ENCODE measurements at regions not wholly inside any gene's neighbourhood (a gene's known extent, or its start where the extent isn't known, plus 50 kb on each side); places are given as distances from the start of the nearest gene placed in this dataset.

DNA sequence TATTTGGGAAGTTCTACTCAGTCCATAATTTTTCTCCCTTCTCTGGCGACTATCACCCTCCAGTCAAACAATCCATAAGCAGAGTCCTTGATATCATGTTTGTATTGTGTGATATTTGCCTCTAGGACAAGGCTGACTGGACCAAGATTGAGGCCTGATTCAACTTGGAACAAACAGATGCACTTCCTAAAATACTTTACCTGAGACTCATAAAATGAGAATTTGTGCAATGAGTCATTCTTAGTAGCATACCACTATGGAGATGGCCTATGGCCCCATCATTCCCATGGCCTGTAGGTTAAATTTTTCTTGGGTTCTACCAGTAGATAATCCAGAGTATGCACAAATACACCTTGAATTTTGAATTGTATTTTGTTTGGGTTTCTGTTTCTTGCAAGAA is 74.2 kb upstream of the DMD start:
- FAIRE-seq (no peak), DNase-seq (ENCODE audit: extremely low read depth in 1 of 4, low spot score in 3 of 4) (no peak), ATAC-seq (no peak)
- H4K20me1 ChIP-seq (replicated peaks; ENCODE audit: control insufficient read depth, insufficient read depth, low read length), result no peaks in the 10 kb centered on the region
- H2AFZ ChIP-seq (ENCODE audit: low read depth, low read length), result no peak overlapping the region
- H3K79me2 ChIP-seq (ENCODE audit: control insufficient read depth, insufficient read depth, low read length), result no peaks in the 10 kb centered on the region
- H3K27ac ChIP-seq (ENCODE audit: extremely low read depth, low read depth, low read length), result no peak overlapping the region
- POLR2A ChIA-PET, result no interaction called here
- in situ Hi-C loops (cut with MboI), result no loop called here
- CTCF ChIA-PET (ENCODE audit: low intra/inter-chr PET ratio), result no interaction called here
- intact Hi-C loops (cut with micrococcal nuclease), result no loop called here
- no peaks in the 10 kb centered on the region for H3K9me3 ChIP-seq (replicated peaks; ENCODE audit: control insufficient read depth, insufficient read depth, low read depth, low read length)
- TF ChIP-seq OTX1 (CRISPR knock-in tag; IDR thresholded peaks at IDR 0.05) (no peak), STAT6 (CRISPR knock-in tag; IDR thresholded peaks at IDR 0.05) (no peak), YBX1 (IDR thresholded peaks at IDR 0.05) (no peak), ZNF445 (CRISPR knock-in tag; IDR thresholded peaks at IDR 0.05; ENCODE audit: low read depth) (no peak), BRD4 (IDR thresholded peaks at IDR 0.05) (no peak)
- H3K4me1 ChIP-seq (replicated peaks in 1 of 2; ENCODE audit: control insufficient read depth in 2 of 2, insufficient read depth in 2 of 2, low read length in 2 of 2), result no peaks in the 10 kb centered on the region
- no TSS peak for BruUV-seq (replicated peaks)
- H3K4me2 ChIP-seq (ENCODE audit: insufficient read depth, low read length), result no peak overlapping the region
- H3K9ac ChIP-seq (ENCODE audit: insufficient read depth in 1 of 2, low read depth in 2 of 2, low read length in 2 of 2), result no peak overlapping the region
- H3K27me3 ChIP-seq (ENCODE audit: control insufficient read depth in 2 of 2, insufficient read depth in 2 of 2, low read length in 2 of 2), result no peaks in the 10 kb centered on the region
- H3K4me3 ChIP-seq, result no peak overlapping the region
- WGBS (ENCODE audit: insufficient coverage, low coverage, missing lambda C conversion rate), result 0% methylated on average over 1 of the region's 1 CpG
- no peaks in the 10 kb centered on the region for H3K36me3 ChIP-seq (ENCODE audit: control insufficient read depth, insufficient read depth, low read length)
- H3K9me1 ChIP-seq (ENCODE audit: control insufficient read depth, insufficient read depth, low read length), result no peaks in the 10 kb centered on the region

DNA sequence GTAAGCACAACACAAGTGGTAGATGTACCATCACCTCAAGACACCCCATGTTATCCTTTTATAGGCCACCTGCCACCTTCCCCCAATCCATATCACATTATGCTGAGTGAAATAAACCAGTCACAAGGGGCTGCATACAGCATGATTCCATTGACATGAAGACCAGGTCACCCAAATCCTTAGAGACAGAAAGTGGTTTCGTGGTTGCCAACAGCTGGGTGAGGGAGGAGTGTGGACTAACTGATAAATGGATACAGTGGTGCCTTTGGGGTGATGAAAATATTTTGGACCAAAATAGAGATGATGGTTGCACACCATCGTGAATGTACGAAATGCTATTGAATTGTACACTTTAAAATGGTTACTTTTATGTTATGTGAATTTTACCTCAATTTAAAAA is 65.7 kb upstream of the DMD start:
- in situ Hi-C loops (cut with MboI), result no loop called here
- WGBS (ENCODE audit: insufficient coverage, low coverage, missing lambda C conversion rate), result 0% methylated on average over 3 of the region's 3 CpGs
- TF ChIP-seq, protein P1, sequence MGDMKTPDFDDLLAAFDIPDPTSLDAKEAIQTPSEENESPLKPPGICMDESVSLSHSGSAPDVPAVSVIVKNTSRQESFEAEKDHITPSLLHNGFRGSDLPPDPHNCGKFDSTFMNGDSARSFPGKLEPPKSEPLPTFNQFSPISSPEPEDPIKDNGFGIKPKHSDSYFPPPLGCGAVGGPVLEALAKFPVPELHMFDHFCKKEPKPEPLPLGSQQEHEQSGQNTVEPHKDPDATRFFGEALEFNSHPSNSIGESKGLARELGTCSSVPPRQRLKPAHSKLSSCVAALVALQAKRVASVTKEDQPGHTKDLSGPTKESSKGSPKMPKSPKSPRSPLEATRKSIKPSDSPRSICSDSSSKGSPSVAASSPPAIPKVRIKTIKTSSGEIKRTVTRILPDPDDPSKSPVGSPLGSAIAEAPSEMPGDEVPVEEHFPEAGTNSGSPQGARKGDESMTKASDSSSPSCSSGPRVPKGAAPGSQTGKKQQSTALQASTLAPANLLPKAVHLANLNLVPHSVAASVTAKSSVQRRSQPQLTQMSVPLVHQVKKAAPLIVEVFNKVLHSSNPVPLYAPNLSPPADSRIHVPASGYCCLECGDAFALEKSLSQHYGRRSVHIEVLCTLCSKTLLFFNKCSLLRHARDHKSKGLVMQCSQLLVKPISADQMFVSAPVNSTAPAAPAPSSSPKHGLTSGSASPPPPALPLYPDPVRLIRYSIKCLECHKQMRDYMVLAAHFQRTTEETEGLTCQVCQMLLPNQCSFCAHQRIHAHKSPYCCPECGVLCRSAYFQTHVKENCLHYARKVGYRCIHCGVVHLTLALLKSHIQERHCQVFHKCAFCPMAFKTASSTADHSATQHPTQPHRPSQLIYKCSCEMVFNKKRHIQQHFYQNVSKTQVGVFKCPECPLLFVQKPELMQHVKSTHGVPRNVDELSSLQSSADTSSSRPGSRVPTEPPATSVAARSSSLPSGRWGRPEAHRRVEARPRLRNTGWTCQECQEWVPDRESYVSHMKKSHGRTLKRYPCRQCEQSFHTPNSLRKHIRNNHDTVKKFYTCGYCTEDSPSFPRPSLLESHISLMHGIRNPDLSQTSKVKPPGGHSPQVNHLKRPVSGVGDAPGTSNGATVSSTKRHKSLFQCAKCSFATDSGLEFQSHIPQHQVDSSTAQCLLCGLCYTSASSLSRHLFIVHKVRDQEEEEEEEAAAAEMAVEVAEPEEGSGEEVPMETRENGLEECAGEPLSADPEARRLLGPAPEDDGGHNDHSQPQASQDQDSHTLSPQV (IDR thresholded peaks at IDR 0.05), result no peak
- TF ChIP-seq SETDB1 (IDR thresholded peaks at IDR 0.05; ENCODE audit: low read length) (no peak), SAP30 (IDR thresholded peaks at IDR 0.05; ENCODE audit: borderline replicate concordance, insufficient read depth, low read depth, low read length, poor library complexity, severe bottlenecking) (no peak), MCM5 (IDR thresholded peaks at IDR 0.05; ENCODE audit: low read depth) (no peak), SMAD2 (IDR thresholded peaks at IDR 0.05; ENCODE audit: low read depth, low read length) (no peak), ZNF583 (CRISPR knock-in tag; IDR thresholded peaks at IDR 0.05) (no peak)

More for the DNA sequence above, 65.7 kb upstream of the DMD start:
- BruUV-seq (replicated peaks), result no TSS peak
- no peaks in the 10 kb centered on the region for H3K79me2 ChIP-seq (ENCODE audit: control insufficient read depth, insufficient read depth, low read length)
- no peaks in the 10 kb centered on the region for H3K9me1 ChIP-seq (ENCODE audit: control insufficient read depth, insufficient read depth, low read length)
- no peak overlapping the region for H3K4me3 ChIP-seq
- H3K9ac ChIP-seq (ENCODE audit: insufficient read depth in 1 of 2, low read depth in 2 of 2, low read length in 2 of 2), result no peak overlapping the region
- DNase-seq (ENCODE audit: extremely low read depth in 1 of 4, low spot score in 3 of 4) (no peak), ATAC-seq (no peak), FAIRE-seq (no peak)
- H3K4me2 ChIP-seq (ENCODE audit: insufficient read depth, low read length), result no peak overlapping the region
- H3K27me3 ChIP-seq (ENCODE audit: control insufficient read depth in 2 of 2, insufficient read depth in 2 of 2, low read length in 2 of 2), result no peaks in the 10 kb centered on the region
- H3K9me3 ChIP-seq (replicated peaks; ENCODE audit: control insufficient read depth, insufficient read depth, low read depth, low read length), result no peaks in the 10 kb centered on the region
- no peaks in the 10 kb centered on the region for H3K4me1 ChIP-seq (replicated peaks in 1 of 2; ENCODE audit: control insufficient read depth in 2 of 2, insufficient read depth in 2 of 2, low read length in 2 of 2)
- H3K36me3 ChIP-seq (ENCODE audit: control insufficient read depth, insufficient read depth, low read length), result no peaks in the 10 kb centered on the region
- H2AFZ ChIP-seq (ENCODE audit: low read depth, low read length), result no peak overlapping the region
- intact Hi-C loops (cut with micrococcal nuclease), result no loop called here
- CTCF ChIA-PET (ENCODE audit: low intra/inter-chr PET ratio), result no interaction called here
- H4K20me1 ChIP-seq (replicated peaks; ENCODE audit: control insufficient read depth, insufficient read depth, low read length), result no peaks in the 10 kb centered on the region
- POLR2A ChIA-PET, result no interaction called here
- H3K27ac ChIP-seq (ENCODE audit: extremely low read depth, low read depth, low read length), result no peak overlapping the region

Data from K562 (cell line).